Right forelimb (tissue), 1 donor: ENCODE measurements at regions not wholly inside any gene's neighbourhood (a gene's known extent, or its start where the extent isn't known, plus 50 kb on each side); places are given as distances from the start of the nearest gene placed in this dataset.

ENCODE experiments used
- DNase-seq: peaks from one replicate; pipeline ENCODE4 v3.0.0-alpha.2; 2018

GRCh38 chr14:76669770-76670169 is 91.5 kb upstream of the VASH1 start:
- no peak for DNase-seq

- DNase-seq: no peak
Observed at GRCh38 chr14:76672123-76672522, 89.1 kb upstream of the VASH1 start.

- no peak for DNase-seq
Observed at GRCh38 chr14:76673261-76673660, 88.0 kb upstream of the VASH1 start.

- DNase-seq: no peak
Observed at GRCh38 chr14:76675046-76675445, 86.2 kb upstream of the VASH1 start.

- DNase-seq: no peak
Observed at GRCh38 chr14:76676539-76676938, 84.7 kb upstream of the VASH1 start.

- DNase-seq: no peak
Observed at GRCh38 chr14:76677534-76678145, 83.6 kb upstream of the VASH1 start.

DNA sequence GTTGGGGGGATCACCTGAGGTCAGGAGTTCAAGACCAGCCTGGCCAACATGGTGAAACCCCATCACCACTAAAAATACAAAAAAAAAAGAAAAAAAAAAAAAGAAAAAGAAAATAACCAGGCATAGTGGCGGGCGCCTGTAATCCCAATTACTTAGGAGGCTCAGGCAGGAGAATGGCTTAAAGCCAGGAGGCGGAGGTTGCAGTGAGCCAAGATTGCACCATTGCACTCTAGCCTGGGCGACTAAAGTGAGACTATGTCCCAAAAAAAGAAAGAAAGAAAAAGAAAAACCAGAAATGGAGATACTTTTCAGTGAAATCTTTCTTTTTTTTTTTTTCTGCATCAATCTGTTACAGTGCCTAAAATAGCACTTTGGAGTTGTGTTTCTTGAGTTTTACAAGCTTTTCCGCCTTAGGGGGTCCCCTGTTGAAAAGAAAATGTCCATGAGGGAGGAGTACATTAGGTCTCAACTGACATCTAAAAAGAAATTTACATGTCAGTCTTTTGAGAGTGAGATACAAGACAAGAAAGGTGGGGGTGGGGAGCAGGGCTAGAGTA is 82.9 kb upstream of the VASH1 start:
- DNase-seq: no peak

DNA sequence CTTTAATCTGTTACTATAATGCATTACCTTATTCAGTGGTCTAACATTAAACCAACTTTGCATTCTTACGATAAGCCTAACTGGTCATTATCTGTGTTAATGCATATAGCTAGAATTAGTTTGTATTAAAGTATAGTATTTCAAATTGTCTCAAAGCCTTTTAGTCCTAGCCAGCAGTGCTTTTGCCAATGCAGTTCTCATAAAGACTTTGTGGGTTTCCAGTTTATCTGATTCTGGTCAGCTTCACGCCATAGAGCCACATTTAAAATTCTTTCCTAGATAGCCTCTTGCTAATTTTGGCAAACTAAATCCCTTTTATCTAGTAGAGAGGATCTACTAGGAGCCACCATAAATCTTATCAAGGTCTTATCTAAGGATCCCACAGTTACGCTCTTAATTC is 78.9 kb upstream of the VASH1 start:
- no peak for DNase-seq

GRCh38 chr14:76686646-76687045 is 74.6 kb upstream of the VASH1 start:
- DNase-seq: no peak

GRCh38 chr14:76687611-76688382 is 73.5 kb upstream of the VASH1 start:
- no peak for DNase-seq

DNA sequence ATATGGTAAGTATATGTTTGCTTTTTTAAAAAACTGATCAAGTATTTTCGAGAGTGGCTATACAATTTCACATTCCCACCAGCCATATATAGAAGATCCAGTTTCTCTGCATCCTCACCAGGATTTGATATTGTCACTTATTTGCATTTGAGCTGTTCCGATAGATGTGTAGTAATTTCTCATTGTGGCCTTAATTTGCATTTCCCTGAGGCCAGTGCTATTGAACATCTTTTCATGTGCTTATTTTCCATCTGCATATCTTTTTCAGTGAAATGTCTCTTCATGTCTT is 72.9 kb upstream of the VASH1 start:
- no peak for DNase-seq

GRCh38 chr14:76690502-76691105 is 70.7 kb upstream of the VASH1 start:
- DNase-seq: no peak

DNA sequence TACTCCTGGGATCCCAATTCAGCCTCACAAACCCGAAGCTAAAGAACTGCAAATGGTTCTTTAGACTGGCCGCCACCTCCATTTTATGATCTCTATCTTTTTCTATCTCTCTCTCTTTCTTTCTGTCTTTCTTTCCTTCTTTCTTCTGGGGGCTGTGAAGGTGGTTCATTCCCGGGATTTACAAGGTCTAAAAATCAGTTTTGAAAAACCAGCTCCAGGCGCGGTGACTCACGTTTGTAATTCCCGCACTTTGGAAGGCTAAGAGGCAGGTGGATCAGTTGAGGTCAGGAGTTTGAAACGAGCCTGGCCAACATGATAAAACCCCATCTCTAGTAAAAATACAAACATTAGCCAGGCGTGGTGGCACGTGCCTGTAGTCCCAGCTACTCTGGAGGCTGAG is 67.2 kb upstream of the VASH1 start:
- no peak for DNase-seq

DNA sequence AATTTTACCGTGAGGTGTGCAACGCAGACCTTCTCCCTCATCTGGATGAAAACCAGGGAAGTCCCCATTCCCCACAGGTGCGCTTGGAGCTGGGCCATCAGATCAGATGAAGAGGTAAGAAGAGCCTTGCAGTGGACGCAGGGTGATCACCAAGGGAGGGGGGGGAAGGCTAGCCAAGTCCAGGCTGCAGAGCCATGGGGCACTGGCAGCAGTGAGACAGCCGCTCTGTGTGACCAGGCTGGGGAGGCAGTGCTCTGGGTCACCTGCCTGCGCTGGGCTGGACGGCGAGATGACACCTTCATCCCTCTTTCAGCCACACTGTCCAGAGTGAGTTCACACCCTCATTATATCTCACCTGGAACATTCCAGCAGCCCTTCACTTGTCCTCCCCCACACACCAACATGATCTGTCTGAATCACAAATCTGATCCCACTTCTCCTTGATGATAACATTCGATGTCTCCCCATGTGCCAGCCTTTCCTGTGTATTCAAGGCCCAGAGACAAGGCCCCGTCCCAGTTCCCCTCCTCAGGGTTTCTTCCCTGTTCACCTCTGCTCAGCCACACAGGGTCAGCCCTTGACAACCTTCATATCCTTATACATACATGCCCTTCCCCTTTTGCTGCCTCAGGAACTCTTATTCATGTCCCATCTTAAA is 65.9 kb upstream of the VASH1 start:
- no peak for DNase-seq

DNA sequence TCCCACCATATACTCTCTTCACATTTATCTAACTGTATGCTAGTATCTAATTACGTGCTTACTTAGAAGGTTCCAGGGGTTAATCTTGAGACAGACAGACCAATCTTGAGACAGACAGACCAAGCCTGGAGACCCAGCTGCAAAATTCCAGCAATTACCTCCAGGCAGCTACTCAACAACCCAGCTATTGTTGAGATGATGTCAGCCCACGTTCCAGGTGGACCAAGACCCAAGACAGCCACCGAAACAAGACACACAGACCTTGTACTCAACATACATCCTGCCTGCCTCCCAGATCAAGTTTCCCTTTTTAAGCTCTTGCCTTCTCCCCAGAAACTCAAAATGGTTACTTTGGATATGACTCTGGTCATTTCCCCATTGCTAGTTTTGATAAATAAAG is 64.9 kb upstream of the VASH1 start:
- DNase-seq: no peak

GRCh38 chr14:76696791-76697190 is 64.5 kb upstream of the VASH1 start:
- DNase-seq: no peak

DNA sequence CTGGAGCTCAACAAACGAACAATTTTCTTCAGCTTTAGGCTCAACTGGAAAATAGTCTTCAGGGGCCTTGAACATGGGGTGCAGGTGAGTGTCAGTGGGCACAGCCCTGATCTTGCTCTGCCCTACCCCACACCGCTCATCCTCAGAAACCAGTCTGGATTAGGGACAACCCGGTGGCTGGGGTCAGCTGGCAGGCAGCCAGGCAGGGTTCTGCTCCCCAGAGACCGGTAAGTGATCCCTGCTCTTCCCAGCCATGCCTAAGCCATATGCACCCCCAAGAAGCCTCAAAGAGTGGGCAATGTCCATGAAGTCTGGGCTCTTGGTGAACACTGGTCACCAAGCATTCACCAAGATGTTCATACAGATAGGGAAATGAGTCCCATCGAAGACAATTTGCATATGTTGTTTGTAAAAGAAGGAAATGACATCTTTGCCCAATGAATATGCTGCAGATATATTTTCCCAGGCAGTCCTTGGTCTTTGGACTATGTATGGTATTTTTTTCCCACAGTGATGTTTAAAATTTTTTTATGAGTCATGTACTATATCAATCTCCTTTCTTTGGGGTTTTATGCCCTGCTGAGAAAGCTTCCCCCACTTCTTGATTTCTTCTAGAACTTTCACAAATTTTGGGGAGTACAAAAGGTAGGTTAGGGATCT is 63.9 kb upstream of the VASH1 start:
- DNase-seq: no peak

DNA sequence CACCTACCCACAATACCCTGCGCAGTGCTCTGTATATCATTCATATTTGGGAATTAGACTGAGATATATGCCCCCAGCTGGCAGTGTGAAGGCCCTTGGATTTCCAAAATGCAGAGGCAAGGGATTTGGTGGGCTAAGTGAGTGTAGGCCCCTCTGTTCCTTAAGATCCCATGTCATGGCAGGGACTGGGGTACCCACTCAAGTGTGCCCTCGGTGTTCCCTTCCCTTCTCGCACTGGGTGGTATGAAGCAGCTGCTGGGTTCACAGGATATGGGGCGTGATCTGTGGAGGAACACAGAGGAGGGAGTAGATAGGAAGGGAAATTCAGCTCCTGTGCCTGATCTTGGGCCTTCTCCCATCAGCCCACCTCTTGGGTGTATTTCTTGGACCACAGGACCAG is 63.1 kb upstream of the VASH1 start:
- DNase-seq: no peak

GRCh38 chr14:76698631-76699030 is 62.6 kb upstream of the VASH1 start:
- DNase-seq: no peak

DNA sequence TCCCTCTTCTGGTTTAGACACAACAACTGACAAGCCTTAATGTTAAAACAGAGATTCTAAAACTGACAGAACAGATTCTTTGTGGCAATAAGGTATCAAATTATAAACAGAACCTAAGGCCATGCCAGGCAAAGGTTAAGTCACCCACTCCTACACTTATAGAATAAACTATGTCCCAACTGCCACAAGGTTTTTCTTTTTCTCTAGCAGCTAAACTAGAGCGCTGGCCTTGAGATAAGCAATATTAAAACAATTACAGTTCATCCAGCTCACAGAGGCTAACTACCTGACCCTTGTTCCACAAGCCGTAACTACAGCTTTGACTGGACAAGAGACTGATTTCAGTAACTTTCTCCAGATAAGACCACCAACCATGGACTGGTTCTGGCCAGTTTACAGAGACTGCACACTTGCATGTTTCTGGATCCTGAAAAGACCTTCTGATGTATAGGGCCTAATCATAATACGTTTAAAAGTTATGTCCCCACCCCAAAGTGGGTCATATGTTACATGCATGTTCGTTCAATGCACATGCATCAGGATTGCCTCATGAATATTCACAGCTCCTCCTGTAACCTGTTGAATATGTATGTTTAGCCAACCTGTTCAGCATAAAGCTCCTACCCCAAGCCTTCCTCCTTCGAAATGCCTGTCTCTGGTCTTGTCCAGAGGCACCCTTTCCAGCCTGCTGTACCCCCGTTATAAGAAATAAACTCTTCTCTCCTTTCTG is 61.9 kb upstream of the VASH1 start:
- no peak for DNase-seq

DNA sequence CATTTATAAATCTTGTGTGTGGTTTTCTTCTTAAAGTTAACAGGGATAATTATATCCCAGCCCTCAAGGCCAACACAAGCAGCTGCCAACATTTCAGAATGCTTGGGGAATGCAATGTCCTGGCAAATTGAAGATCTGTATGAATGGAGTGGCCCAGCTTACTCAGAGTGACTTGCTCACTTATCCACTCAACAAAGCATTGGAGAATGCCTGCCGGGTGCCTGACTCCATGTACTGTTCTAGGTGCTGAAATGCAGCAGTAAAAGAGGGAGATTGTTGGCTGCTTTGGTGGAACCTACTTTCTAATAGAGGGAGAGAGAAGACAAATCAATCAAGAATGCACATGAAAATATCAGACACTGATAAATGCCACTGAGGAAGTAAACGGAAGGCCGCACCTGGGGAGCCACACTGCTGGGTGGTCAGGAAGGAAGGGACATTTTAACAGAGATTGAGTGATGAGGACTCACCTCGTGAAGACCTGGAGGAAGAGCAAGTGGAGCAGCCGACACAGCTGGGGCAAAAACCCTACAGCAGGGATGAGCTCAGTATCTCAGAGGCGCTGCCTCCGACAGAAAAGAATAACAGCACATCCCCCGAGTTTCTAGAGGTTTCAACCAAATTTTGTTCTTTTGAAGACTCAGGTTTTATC is 61.2 kb upstream of the VASH1 start:
- no peak for DNase-seq

GRCh38 chr14:76701436-76701835 is 59.8 kb upstream of the VASH1 start:
- DNase-seq: no peak
